Testis (tissue), 2 donors: ENCODE measurements at regions not wholly inside any gene's neighbourhood (a gene's known extent, or its start where the extent isn't known, plus 50 kb on each side); places are given as distances from the start of the nearest gene placed in this dataset.

Experiments
- POLR2A ChIP-seq: fragments of 450-650 bp; IDR thresholded peaks from one replicate; pipeline ENCODE4 v1.6.1; 2017; ENCODE audit warnings: antibody characterized with exemption, mild to moderate bottlenecking, moderate library complexity
- TF ChIP-seq, protein P1 (sequence below), 3 experiments: fragments of 450-650 bp in 2 of 3; fragments of 200-600 bp in 1 of 3; sonication (generic) in 1 of 3; IDR thresholded peaks; one replicate each; pipeline ENCODE4 v1.5.1; 2016 to 2019; ENCODE audit warnings: antibody characterized with exemption in 3 of 3, mild to moderate bottlenecking in 2 of 3, moderate library complexity in 1 of 3

DNA sequence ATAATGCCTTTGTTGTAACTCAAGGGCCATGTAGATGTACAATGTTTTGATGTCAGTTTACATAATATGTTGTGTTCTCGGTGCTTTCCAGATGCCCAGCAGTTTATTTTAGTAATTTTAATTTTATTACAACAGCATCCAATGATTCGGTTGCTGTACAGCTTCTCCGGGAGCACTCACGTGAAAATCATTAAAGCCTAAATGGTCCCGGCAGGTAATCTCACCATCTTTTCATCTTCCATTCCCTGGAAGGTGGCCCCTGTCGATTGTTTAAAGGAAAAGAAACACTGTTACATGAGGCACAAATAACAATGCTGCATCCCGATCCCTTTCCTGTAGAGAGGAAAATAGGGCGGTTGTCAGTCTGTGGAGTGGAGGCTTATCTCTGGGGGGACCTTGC is 498.1 kb downstream of the SLC4A3 start:
- TF ChIP-seq, protein P1, sequence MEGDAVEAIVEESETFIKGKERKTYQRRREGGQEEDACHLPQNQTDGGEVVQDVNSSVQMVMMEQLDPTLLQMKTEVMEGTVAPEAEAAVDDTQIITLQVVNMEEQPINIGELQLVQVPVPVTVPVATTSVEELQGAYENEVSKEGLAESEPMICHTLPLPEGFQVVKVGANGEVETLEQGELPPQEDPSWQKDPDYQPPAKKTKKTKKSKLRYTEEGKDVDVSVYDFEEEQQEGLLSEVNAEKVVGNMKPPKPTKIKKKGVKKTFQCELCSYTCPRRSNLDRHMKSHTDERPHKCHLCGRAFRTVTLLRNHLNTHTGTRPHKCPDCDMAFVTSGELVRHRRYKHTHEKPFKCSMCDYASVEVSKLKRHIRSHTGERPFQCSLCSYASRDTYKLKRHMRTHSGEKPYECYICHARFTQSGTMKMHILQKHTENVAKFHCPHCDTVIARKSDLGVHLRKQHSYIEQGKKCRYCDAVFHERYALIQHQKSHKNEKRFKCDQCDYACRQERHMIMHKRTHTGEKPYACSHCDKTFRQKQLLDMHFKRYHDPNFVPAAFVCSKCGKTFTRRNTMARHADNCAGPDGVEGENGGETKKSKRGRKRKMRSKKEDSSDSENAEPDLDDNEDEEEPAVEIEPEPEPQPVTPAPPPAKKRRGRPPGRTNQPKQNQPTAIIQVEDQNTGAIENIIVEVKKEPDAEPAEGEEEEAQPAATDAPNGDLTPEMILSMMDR (IDR thresholded peaks at IDR 0.05), result no peak
- TF ChIP-seq POLR2A, result no peak
